ENCODE measurements at regions not wholly inside any gene's neighbourhood (a gene's known extent, or its start where the extent isn't known, plus 50 kb on each side); places are given as distances from the start of the nearest gene placed in this dataset.

GRCh38 chr9:18348083-18348475 is 125.9 kb upstream of the ADAMTSL1 start:
- no peak for DNase-seq (ENCODE audit: low read depth)

GRCh38 chr9:18349530-18349929 is 124.4 kb upstream of the ADAMTSL1 start:
- DNase-seq (ENCODE audit: low read depth): peak; percentile 75

- DNase-seq (ENCODE audit: low read depth): no peak
Observed at GRCh38 chr9:18350036-18350435, 123.9 kb upstream of the ADAMTSL1 start.

- peak; percentile 92 for DNase-seq (ENCODE audit: low read depth)
Observed at GRCh38 chr9:18350995-18351595, 122.9 kb upstream of the ADAMTSL1 start.

- peak; percentile 93 for DNase-seq (ENCODE audit: low read depth)
Observed at GRCh38 chr9:18352711-18353110, 121.2 kb upstream of the ADAMTSL1 start.

- no peak for DNase-seq (ENCODE audit: low read depth)
Observed at GRCh38 chr9:18353473-18353872, 120.5 kb upstream of the ADAMTSL1 start.

GRCh38 chr9:18357321-18357720 is 116.6 kb upstream of the ADAMTSL1 start:
- no peak for DNase-seq (ENCODE audit: low read depth)

- no peak for DNase-seq (ENCODE audit: low read depth)
Observed at GRCh38 chr9:18358325-18358724, 115.6 kb upstream of the ADAMTSL1 start.

- DNase-seq (ENCODE audit: low read depth): peak; percentile 76
Observed at GRCh38 chr9:18359335-18359734, 114.6 kb upstream of the ADAMTSL1 start.

- DNase-seq (ENCODE audit: low read depth): no peak
Observed at GRCh38 chr9:18360005-18360404, 113.9 kb upstream of the ADAMTSL1 start.

- no peak for DNase-seq (ENCODE audit: low read depth)
Observed at GRCh38 chr9:18361646-18362045, 112.3 kb upstream of the ADAMTSL1 start.

- DNase-seq (ENCODE audit: low read depth): no peak
Observed at GRCh38 chr9:18362166-18362565, 111.8 kb upstream of the ADAMTSL1 start.

- no peak for DNase-seq (ENCODE audit: low read depth)
Observed at GRCh38 chr9:18362901-18363685, 110.9 kb upstream of the ADAMTSL1 start.

GRCh38 chr9:18365651-18366050 is 108.3 kb upstream of the ADAMTSL1 start:
- no peak for DNase-seq (ENCODE audit: low read depth)

GRCh38 chr9:18366184-18366583 is 107.8 kb upstream of the ADAMTSL1 start:
- DNase-seq (ENCODE audit: low read depth): no peak

- no peak for DNase-seq (ENCODE audit: low read depth)
Observed at GRCh38 chr9:18368206-18368605, 105.7 kb upstream of the ADAMTSL1 start.

GRCh38 chr9:18371141-18371540 is 102.8 kb upstream of the ADAMTSL1 start:
- no peak for DNase-seq (ENCODE audit: low read depth)

- DNase-seq (ENCODE audit: low read depth): no peak
Observed at GRCh38 chr9:18371621-18372020, 102.3 kb upstream of the ADAMTSL1 start.

- peak; percentile 99 for DNase-seq (ENCODE audit: low read depth)
Observed at GRCh38 chr9:18379073-18379811, 94.7 kb upstream of the ADAMTSL1 start.

- DNase-seq (ENCODE audit: low read depth): no peak
Observed at GRCh38 chr9:18382243-18382642, 91.7 kb upstream of the ADAMTSL1 start.

- no peak for DNase-seq (ENCODE audit: low read depth)
Observed at GRCh38 chr9:18384066-18384465, 89.9 kb upstream of the ADAMTSL1 start.

GRCh38 chr9:18385696-18386490 is 88.1 kb upstream of the ADAMTSL1 start:
- DNase-seq (ENCODE audit: low read depth): peak; percentile 48
